SJSA1 (cell line): ENCODE measurements at regions not wholly inside any gene's neighbourhood (a gene's known extent, or its start where the extent isn't known, plus 50 kb on each side); places are given as distances from the start of the nearest gene placed in this dataset.

Experiments
- DNase-seq, 2 experiments: peaks; one replicate each; pipeline ENCODE4 v3.0.0-alpha.2; 2015 to 2020; ENCODE audit warnings: low spot score in 2 of 2, low read depth in 1 of 2
- H3K27ac ChIP-seq: fragments of 250-450 bp; sonication (Bioruptor Pico); 2 replicates; pipeline ENCODE4 v1.5.1; 2020; ENCODE audit warnings: mild to moderate bottlenecking, moderate library complexity
- H3K27me3 ChIP-seq: fragments of 250-450 bp; sonication (Bioruptor Pico); replicated peaks from 2 replicates; pipeline ENCODE4 v1.5.1; 2020; ENCODE audit warnings: mild to moderate bottlenecking, moderate library complexity
- H3K36me3 ChIP-seq: fragments of 250-450 bp; sonication (Bioruptor Pico); 2 replicates; pipeline ENCODE4 v1.5.1; 2020; ENCODE audit warnings: mild to moderate bottlenecking
- H3K4me1 ChIP-seq: fragments of 250-450 bp; sonication (Bioruptor Pico); replicated peaks from 2 replicates; pipeline ENCODE4 v1.6.1; 2021; ENCODE audit warnings: mild to moderate bottlenecking
- H3K4me3 ChIP-seq: fragments of 250-450 bp; sonication (Bioruptor Pico); 2 replicates; pipeline ENCODE4 v1.5.1; 2020; ENCODE audit warnings: mild to moderate bottlenecking
- H3K9me3 ChIP-seq: fragments of 250-450 bp; sonication (Bioruptor Pico); replicated peaks from 2 replicates; pipeline ENCODE4 v1.5.1; 2020; ENCODE audit warnings: mild to moderate bottlenecking

- DNase-seq = no peak
- Histone ChIP-seq H3K9me3 (no peaks in the 10 kb centered on the region), H3K36me3 (no peaks in the 10 kb centered on the region), H3K27me3 (0 out of 2 replicates have a peak, but pooled peaks cover 6% of the 10 kb centered on the region), H3K27ac (no peak overlapping the region), H3K4me3 (no peak overlapping the region), H3K4me1 (no peaks in the 10 kb centered on the region)
Observed at GRCh38 chr17:15096511-15096910, 168.6 kb downstream of the PMP22 start.

GRCh38 chr17:15095935-15096334 lies 169.2 kb downstream of the PMP22 start:
- Histone ChIP-seq H3K4me3 (no peak overlapping the region), H3K4me1 (no peaks in the 10 kb centered on the region), H3K27ac (no peak overlapping the region), H3K27me3 (0 out of 2 replicates have a peak, but pooled peaks cover 11% of the 10 kb centered on the region), H3K9me3 (no peaks in the 10 kb centered on the region), H3K36me3 (no peaks in the 10 kb centered on the region)
- DNase-seq = no peak

GRCh38 chr17:15092762-15093161 lies 172.4 kb downstream of the PMP22 start:
- no peak for DNase-seq
- H3K27ac ChIP-seq = no peak overlapping the region
- peaks cover 9% of the 10 kb centered on the region; the same call in 1 of the 2 replicates for H3K27me3 ChIP-seq
- H3K36me3 ChIP-seq = no peaks in the 10 kb centered on the region
- H3K9me3 ChIP-seq = no peaks in the 10 kb centered on the region
- H3K4me3 ChIP-seq = no peak overlapping the region
- H3K4me1 ChIP-seq = no peaks in the 10 kb centered on the region

GRCh38 chr17:15092261-15092660 lies 172.9 kb downstream of the PMP22 start:
- Histone ChIP-seq H3K4me3 (no peak overlapping the region), H3K9me3 (no peaks in the 10 kb centered on the region), H3K36me3 (no peaks in the 10 kb centered on the region), H3K27ac (no peak overlapping the region), H3K27me3 (peaks cover 9% of the 10 kb centered on the region; the same call in 1 of the 2 replicates), H3K4me1 (no peaks in the 10 kb centered on the region)
- DNase-seq = no peak

- H3K9me3 ChIP-seq = no peaks in the 10 kb centered on the region
- no peaks in the 10 kb centered on the region for H3K36me3 ChIP-seq
- no peak for DNase-seq
- no peaks in the 10 kb centered on the region for H3K4me1 ChIP-seq
- peaks cover 9% of the 10 kb centered on the region; the same call in 1 of the 2 replicates for H3K27me3 ChIP-seq
- H3K27ac ChIP-seq = no peak overlapping the region
- H3K4me3 ChIP-seq = no peak overlapping the region
Observed at GRCh38 chr17:15091825-15092224, 173.3 kb downstream of the PMP22 start.

GRCh38 chr17:15090533-15090932 lies 174.6 kb downstream of the PMP22 start:
- DNase-seq = no peak

GRCh38 chr17:15087946-15088345 lies 177.2 kb downstream of the PMP22 start:
- Histone ChIP-seq H3K27me3 (peaks cover 13% of the 10 kb centered on the region), H3K27ac (no peak overlapping the region), H3K4me3 (no peak overlapping the region), H3K9me3 (no peaks in the 10 kb centered on the region), H3K36me3 (no peaks in the 10 kb centered on the region), H3K4me1 (no peaks in the 10 kb centered on the region)
- no peak for DNase-seq

More at GRCh38 chr17:15090533-15090932, 174.6 kb downstream of the PMP22 start:
- Histone ChIP-seq H3K36me3 (no peaks in the 10 kb centered on the region), H3K4me3 (no peak overlapping the region), H3K27me3 (peaks cover 13% of the 10 kb centered on the region), H3K27ac (no peak overlapping the region), H3K9me3 (no peaks in the 10 kb centered on the region), H3K4me1 (no peaks in the 10 kb centered on the region)

- H3K27ac ChIP-seq = no peak overlapping the region
- peaks cover 13% of the 10 kb centered on the region for H3K27me3 ChIP-seq
- no peak for DNase-seq
- no peak overlapping the region for H3K4me3 ChIP-seq
- no peaks in the 10 kb centered on the region for H3K4me1 ChIP-seq
- H3K9me3 ChIP-seq = no peaks in the 10 kb centered on the region
- H3K36me3 ChIP-seq = no peaks in the 10 kb centered on the region
Observed at GRCh38 chr17:15086776-15087295, 178.3 kb downstream of the PMP22 start.

GRCh38 chr17:15085890-15086677 lies 179.0 kb downstream of the PMP22 start:
- DNase-seq = no peak
- Histone ChIP-seq H3K4me3 (no peak overlapping the region), H3K4me1 (no peaks in the 10 kb centered on the region), H3K27me3 (peaks cover 6% of the 10 kb centered on the region), H3K27ac (no peak overlapping the region), H3K9me3 (no peaks in the 10 kb centered on the region), H3K36me3 (no peaks in the 10 kb centered on the region)

- no peak for DNase-seq
- H3K27me3 ChIP-seq = peaks cover 4% of the 10 kb centered on the region; the same call in 1 of the 2 replicates
- H3K36me3 ChIP-seq = no peaks in the 10 kb centered on the region
- no peaks in the 10 kb centered on the region for H3K4me1 ChIP-seq
- no peak overlapping the region for H3K4me3 ChIP-seq
- H3K27ac ChIP-seq = no peak overlapping the region
- H3K9me3 ChIP-seq = no peaks in the 10 kb centered on the region
Observed at GRCh38 chr17:15083225-15083624, 181.9 kb downstream of the PMP22 start.

GRCh38 chr17:15081008-15081407 lies 184.1 kb downstream of the PMP22 start:
- Histone ChIP-seq H3K9me3 (no peaks in the 10 kb centered on the region), H3K27ac (no peak overlapping the region), H3K36me3 (no peaks in the 10 kb centered on the region), H3K4me3 (no peak overlapping the region), H3K4me1 (no peaks in the 10 kb centered on the region), H3K27me3 (peaks cover 4% of the 10 kb centered on the region; the same call in 1 of the 2 replicates)
- DNase-seq = no peak

- H3K9me3 ChIP-seq = no peaks in the 10 kb centered on the region
- H3K4me3 ChIP-seq = no peak overlapping the region
- H3K27me3 ChIP-seq = no peaks in the 10 kb centered on the region
Observed at GRCh38 chr17:15078570-15078969, 186.6 kb downstream of the PMP22 start.

GRCh38 chr17:15076991-15077663 lies 188.0 kb downstream of the PMP22 start:
- Histone ChIP-seq H3K4me1 (no peaks in the 10 kb centered on the region), H3K36me3 (no peaks in the 10 kb centered on the region), H3K27me3 (no peaks in the 10 kb centered on the region), H3K27ac (no peak overlapping the region), H3K4me3 (no peak overlapping the region), H3K9me3 (no peaks in the 10 kb centered on the region)
- DNase-seq = no peak

More at GRCh38 chr17:15078570-15078969, 186.6 kb downstream of the PMP22 start:
- no peak for DNase-seq
- Histone ChIP-seq H3K36me3 (no peaks in the 10 kb centered on the region), H3K4me1 (no peaks in the 10 kb centered on the region), H3K27ac (no peak overlapping the region)

GRCh38 chr17:15051933-15052332 lies 213.2 kb downstream of the PMP22 start:
- no peaks in the 10 kb centered on the region for H3K36me3 ChIP-seq
- H3K27ac ChIP-seq = no peak overlapping the region
- DNase-seq = no peak
- H3K4me3 ChIP-seq = no peak overlapping the region
- no peaks in the 10 kb centered on the region for H3K4me1 ChIP-seq
- no peaks in the 10 kb centered on the region for H3K27me3 ChIP-seq
- no peaks in the 10 kb centered on the region for H3K9me3 ChIP-seq
